Naive thymus-derived CD8-positive, alpha-beta T cell (primary cell): ENCODE measurements at regions not wholly inside any gene's neighbourhood (a gene's known extent, or its start where the extent isn't known, plus 50 kb on each side); places are given as distances from the start of the nearest gene placed in this dataset.
"Not testable (repeated sequence)": the region's sequence is repeated elsewhere in the genome, so short reads cannot be mapped to it uniquely, and the experiment has no call there.

ENCODE experiments used
- ATAC-seq, 2 donors: fragments of 150-1000 bp; cut with Tn5 transposase in 1 of 2; sonication (Bioruptor Pico), chemical (Tn5 transposase) in 1 of 2; 1 replicate in 1 of 2; 2 replicates in 1 of 2; pipeline ENCODE4 v1.10.0; 2021; ENCODE audit warnings: mild to moderate bottlenecking in 2 of 2, moderate library complexity in 2 of 2
- POLR2A ChIA-PET: fragments of 350-600 bp; sonication (Branson Sonifier 250); formaldehyde crosslinking; loops from one replicate; lab custom pipeline; 2021; ENCODE audit warnings: antibody characterized with exemption; lab: Charles Lee
- DNase-seq, 10 donors: peaks; one replicate each; pipeline versions ENCODE4 v3.0.0 to v3.0.0-alpha.2; 2020 to 2022
- H3K27ac Mint-ChIP-seq, 10 donors: one replicate each; pipeline ENCODE4 v1.8.0; 2020 to 2022; ENCODE audit warnings: mild to moderate bottlenecking in 10 of 10, mixed read lengths in 10 of 10, moderate library complexity in 4 of 10, inconsistent platforms in 1 of 10
- H3K27me3 Mint-ChIP-seq, 5 donors: one replicate each; pipeline ENCODE4 v1.8.0; 2021 to 2022; ENCODE audit warnings: mixed read lengths in 5 of 5
- H3K36me3 Mint-ChIP-seq, 3 donors: one replicate each; pipeline ENCODE4 v1.8.0; 2020 to 2022; ENCODE audit warnings: mixed read lengths in 3 of 3, mild to moderate bottlenecking in 2 of 3, inconsistent platforms in 1 of 3
- H3K4me1 Mint-ChIP-seq, 4 donors: one replicate each; pipeline ENCODE4 v1.8.0; 2021 to 2022; ENCODE audit warnings: mixed read lengths in 4 of 4
- H3K4me3 Mint-ChIP-seq, 10 donors: one replicate each; pipeline ENCODE4 v1.8.0; 2020 to 2022; ENCODE audit warnings: mild to moderate bottlenecking in 10 of 10, mixed read lengths in 10 of 10, moderate library complexity in 6 of 10, inconsistent platforms in 1 of 10
- H3K9me3 Mint-ChIP-seq, 9 donors: one replicate each; pipeline ENCODE4 v1.8.0; 2020 to 2022; ENCODE audit warnings: mixed read lengths in 9 of 9, mild to moderate bottlenecking in 3 of 9, inconsistent platforms in 1 of 9, moderate library complexity in 1 of 9

DNA sequence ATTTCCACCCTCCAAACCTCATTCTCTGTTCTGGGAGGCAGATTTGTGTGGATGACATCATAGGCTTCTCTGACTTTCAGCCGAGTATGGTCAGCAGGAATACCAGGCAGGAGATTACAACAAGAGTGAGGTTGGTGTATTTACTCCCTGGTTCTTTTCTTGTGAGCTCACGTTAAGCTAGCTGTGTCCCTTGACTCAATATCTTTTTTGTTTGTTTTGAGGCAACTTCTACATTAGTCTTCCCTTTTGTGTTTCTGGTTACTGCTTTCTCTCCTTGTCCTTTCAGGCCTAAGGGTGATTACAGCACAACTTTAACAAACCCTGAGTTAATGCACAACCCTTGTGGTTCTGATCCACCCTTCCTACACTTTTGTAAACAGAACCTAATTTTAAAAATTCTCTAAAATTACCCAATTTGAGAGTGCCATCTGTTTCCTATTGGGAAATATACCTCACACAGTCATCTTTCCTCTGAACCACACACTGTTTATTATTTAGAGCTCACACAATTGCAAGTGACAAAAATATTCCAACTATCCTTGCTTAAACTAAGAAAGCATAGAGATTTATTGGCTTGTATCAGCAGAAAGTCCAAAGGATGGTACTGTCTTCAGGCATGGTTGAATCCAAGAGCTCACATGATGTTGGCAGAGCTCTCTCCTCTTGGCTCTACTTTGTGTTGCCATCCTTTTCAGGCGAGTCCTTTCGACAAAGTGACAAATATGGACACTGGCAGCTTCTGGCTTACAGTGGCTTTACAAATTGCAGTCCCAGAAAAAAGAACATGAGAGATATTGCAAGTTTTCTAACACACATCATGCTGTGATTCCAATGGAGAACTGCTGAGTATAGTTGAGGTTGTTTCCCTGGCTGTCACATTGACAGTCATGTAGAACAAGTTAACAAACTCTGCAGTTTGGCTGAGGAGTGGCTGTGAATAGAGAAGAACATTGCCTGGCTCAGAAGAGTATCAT lies 150.5 kb upstream of the DDIT4L start:
- Mint-ChIP-seq H3K4me3 (no peak overlapping the region), H3K4me1 (no peaks in the 10 kb centered on the region), H3K9me3 (peaks cover 0 to 11% (median 5%) of the 10 kb centered on the region in 9 donors), H3K27me3 (peaks cover 0 to 4% (median under 1%) of the 10 kb centered on the region in 5 donors), H3K36me3 (no peaks in the 10 kb centered on the region), H3K27ac (no peak overlapping the region)
- POLR2A ChIA-PET = no interaction called here
- ATAC-seq (no peak), DNase-seq (no peak)

DNA sequence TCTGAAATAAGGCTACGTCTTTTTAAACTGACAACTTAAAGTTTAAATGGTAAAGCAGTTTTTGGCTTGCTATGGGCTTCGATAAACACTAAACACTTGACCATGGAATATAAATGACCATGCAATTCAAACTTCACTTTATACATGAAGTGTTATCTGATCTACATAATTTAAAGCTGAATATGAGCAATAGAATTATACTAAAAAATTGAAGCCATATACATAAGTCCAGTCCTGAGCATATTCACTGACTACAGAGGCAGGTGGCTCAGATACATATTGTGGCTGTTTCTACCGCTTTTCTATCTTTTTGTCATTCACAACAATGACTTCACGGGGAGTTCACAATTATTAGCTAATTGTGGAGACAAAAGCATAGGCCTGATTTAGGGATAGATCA lies 149.6 kb upstream of the DDIT4L start:
- ATAC-seq = no peak
- no peak for DNase-seq
- Mint-ChIP-seq H3K27ac (no peak overlapping the region), H3K9me3 (peaks cover 2 to 20% (median 12%) of the 10 kb centered on the region in 9 donors), H3K4me3 (no peak overlapping the region), H3K36me3 (peaks cover 0 to 2% (median 0%) of the 10 kb centered on the region in 3 donors), H3K27me3 (peaks cover 0 to 10% (median 2%) of the 10 kb centered on the region in 5 donors), H3K4me1 (no peaks in the 10 kb centered on the region)
- POLR2A ChIA-PET = no interaction called here

DNA sequence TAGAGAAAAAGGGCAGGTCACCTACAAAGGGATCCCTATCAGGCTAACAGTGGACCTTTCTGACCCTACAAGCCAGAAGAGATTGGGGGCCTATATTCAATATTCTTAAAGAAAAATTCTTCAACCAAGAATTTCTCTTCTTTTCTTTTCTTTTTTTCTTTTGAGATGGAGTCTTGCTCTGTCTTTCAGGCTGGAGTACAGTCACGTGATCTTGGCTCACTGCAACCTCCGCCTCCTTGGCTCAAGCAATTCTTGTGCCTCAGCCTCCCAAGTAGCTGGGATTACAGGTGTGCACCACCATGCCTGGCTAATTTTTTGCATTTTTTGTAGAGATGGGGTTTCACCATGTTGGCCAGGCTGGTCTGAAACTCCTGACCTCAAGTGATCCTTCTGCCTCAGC lies 143.2 kb upstream of the DDIT4L start:
- H3K36me3 Mint-ChIP-seq, ATAC-seq, POLR2A ChIA-PET, H3K4me3 Mint-ChIP-seq, DNase-seq, H3K4me1 Mint-ChIP-seq, H3K27ac Mint-ChIP-seq: not testable (repeated sequence)
- H3K27me3 Mint-ChIP-seq = peaks cover 1 to 56% (median 18%) of the 10 kb centered on the region in 5 donors
- peaks cover 2 to 39% (median 28%) of the 10 kb centered on the region in 9 donors for H3K9me3 Mint-ChIP-seq

DNA sequence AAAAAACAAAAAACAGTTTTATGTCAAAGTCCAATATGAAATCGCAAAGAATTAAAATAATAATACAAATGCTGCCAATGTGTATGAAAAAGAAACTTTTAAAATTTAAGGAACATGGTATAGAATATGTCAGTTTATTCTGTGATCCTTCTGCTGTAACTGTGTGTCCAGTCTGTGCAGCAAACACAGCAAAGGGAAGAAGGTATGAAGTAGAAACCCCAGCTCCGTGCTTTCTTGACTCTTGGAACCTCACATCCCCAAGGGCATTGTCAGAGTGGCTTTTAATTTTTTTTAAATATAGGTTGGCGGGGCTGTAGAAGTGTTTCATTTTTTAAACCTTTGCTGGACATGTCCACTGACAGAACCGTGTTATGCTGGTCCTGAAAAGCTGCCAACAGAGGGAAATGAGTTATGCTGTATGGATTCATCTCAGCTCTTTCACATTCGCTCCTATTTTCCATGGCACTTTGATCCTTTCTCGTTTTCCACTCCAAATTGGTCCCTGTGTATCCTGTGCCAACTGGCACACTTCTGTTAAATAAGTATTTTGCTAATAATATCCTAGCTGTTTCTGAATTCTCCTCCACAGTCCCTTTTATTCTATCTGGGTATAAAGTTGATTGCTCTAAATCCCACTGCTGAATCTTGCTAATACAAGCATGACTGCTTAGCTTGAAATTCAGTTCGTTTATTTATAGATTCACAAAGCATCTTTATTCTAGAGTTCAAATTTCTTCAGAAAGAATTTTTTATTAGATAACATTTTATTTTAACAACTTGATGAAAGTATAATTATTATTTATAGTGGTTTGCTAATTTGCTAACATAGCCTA lies 127.0 kb upstream of the DDIT4L start:
- Mint-ChIP-seq H3K9me3 (peaks cover 0 to 5% (median 0%) of the 10 kb centered on the region in 9 donors), H3K27ac (no peak overlapping the region), H3K36me3 (no peaks in the 10 kb centered on the region), H3K4me3 (no peak overlapping the region), H3K27me3 (peaks cover 4 to 9% (median 6%) of the 10 kb centered on the region in 5 donors), H3K4me1 (no peaks in the 10 kb centered on the region)
- ATAC-seq = no peak
- DNase-seq = no peak
- POLR2A ChIA-PET = no interaction called here

DNA sequence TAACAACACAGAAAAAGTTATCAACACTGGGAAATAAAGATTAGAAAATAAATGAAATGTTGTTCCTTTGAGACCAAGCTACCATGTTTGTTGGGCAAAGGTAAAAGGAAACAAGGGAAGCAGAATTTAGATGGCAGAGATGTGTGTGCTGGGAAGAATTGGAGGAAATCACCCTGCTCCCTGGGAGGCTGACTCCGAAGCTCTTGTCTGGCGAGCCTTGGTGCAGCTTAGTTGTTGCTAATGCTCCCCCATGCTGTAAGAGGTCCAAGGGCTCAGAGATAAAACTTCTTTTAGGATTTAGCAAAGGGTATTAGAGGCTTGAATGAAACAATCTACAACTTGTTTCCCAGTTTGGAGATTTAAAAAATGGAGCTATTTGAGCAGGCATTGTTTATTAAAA lies 123.8 kb upstream of the DDIT4L start:
- no peak for DNase-seq
- H3K9me3 Mint-ChIP-seq = peaks cover 0 to 2% (median 0%) of the 10 kb centered on the region in 9 donors
- no peaks in the 10 kb centered on the region for H3K4me1 Mint-ChIP-seq
- ATAC-seq = no peak
- no peaks in the 10 kb centered on the region for H3K36me3 Mint-ChIP-seq
- H3K4me3 Mint-ChIP-seq = no peak overlapping the region
- POLR2A ChIA-PET = no interaction called here
- peaks cover 2 to 9% (median 5%) of the 10 kb centered on the region in 5 donors for H3K27me3 Mint-ChIP-seq
- no peak overlapping the region for H3K27ac Mint-ChIP-seq

GRCh38 chr4:100312615-100313350 lies 122.5 kb upstream of the DDIT4L start:
- no peak overlapping the region for H3K27ac Mint-ChIP-seq

GRCh38 chr4:100311181-100311580 lies 120.9 kb upstream of the DDIT4L start:
- no peak overlapping the region for H3K4me3 Mint-ChIP-seq
- H3K9me3 Mint-ChIP-seq = peaks cover 0 to 2% (median 0%) of the 10 kb centered on the region in 9 donors
- no peaks in the 10 kb centered on the region for H3K4me1 Mint-ChIP-seq
- DNase-seq = no peak
- ATAC-seq = no peak
- no peaks in the 10 kb centered on the region for H3K36me3 Mint-ChIP-seq
- no peak overlapping the region for H3K27ac Mint-ChIP-seq
- POLR2A ChIA-PET = no interaction called here
- peaks cover 2 to 6% (median 4%) of the 10 kb centered on the region in 5 donors for H3K27me3 Mint-ChIP-seq

More at GRCh38 chr4:100312615-100313350, 122.5 kb upstream of the DDIT4L start:
- POLR2A ChIA-PET = no interaction called here
- DNase-seq = no peak
- Mint-ChIP-seq H3K36me3 (no peaks in the 10 kb centered on the region), H3K4me3 (no peak overlapping the region), H3K27me3 (peaks cover 2 to 9% (median 5%) of the 10 kb centered on the region in 5 donors), H3K4me1 (no peaks in the 10 kb centered on the region), H3K9me3 (peaks cover 0 to 2% (median 0%) of the 10 kb centered on the region in 9 donors)
- ATAC-seq = no peak

DNA sequence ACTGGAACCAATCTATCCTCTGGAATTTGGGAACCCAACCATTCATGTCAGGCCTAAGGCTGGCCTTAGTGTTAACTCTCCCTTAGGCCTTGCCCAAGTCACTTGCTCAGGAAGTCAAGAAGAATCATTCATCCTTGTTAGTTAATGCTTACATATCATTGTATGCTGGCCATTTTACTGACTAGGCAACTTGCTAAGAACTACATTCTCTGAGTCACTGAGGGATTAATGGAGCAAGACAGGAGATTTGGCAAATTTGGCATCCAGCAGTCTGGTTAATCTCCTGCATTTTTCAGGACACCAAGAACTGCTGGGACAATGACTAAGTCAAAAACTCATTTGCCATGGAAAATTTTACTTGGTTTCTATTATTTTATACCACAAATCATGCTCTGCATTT lies 115.8 kb upstream of the DDIT4L start:
- DNase-seq = no peak
- ATAC-seq = no peak
- no peak overlapping the region for H3K4me3 Mint-ChIP-seq
- no peak overlapping the region for H3K27ac Mint-ChIP-seq
- H3K9me3 Mint-ChIP-seq = no peaks in the 10 kb centered on the region
- no peaks in the 10 kb centered on the region for H3K36me3 Mint-ChIP-seq
- POLR2A ChIA-PET = no interaction called here
- H3K27me3 Mint-ChIP-seq = peaks cover 0 to 8% (median 0%) of the 10 kb centered on the region in 5 donors
- H3K4me1 Mint-ChIP-seq = no peaks in the 10 kb centered on the region

- H3K9me3 Mint-ChIP-seq = no peaks in the 10 kb centered on the region
- H3K4me1 Mint-ChIP-seq = no peaks in the 10 kb centered on the region
- H3K27ac Mint-ChIP-seq = no peak overlapping the region
- no peaks in the 10 kb centered on the region for H3K36me3 Mint-ChIP-seq
- DNase-seq (no peak), ATAC-seq (no peak)
- H3K27me3 Mint-ChIP-seq = peaks cover 0 to 8% (median 0%) of the 10 kb centered on the region in 5 donors
- H3K4me3 Mint-ChIP-seq = no peak overlapping the region
- POLR2A ChIA-PET = no interaction called here
Observed at GRCh38 chr4:100302061-100303026, 112.1 kb upstream of the DDIT4L start.

DNA sequence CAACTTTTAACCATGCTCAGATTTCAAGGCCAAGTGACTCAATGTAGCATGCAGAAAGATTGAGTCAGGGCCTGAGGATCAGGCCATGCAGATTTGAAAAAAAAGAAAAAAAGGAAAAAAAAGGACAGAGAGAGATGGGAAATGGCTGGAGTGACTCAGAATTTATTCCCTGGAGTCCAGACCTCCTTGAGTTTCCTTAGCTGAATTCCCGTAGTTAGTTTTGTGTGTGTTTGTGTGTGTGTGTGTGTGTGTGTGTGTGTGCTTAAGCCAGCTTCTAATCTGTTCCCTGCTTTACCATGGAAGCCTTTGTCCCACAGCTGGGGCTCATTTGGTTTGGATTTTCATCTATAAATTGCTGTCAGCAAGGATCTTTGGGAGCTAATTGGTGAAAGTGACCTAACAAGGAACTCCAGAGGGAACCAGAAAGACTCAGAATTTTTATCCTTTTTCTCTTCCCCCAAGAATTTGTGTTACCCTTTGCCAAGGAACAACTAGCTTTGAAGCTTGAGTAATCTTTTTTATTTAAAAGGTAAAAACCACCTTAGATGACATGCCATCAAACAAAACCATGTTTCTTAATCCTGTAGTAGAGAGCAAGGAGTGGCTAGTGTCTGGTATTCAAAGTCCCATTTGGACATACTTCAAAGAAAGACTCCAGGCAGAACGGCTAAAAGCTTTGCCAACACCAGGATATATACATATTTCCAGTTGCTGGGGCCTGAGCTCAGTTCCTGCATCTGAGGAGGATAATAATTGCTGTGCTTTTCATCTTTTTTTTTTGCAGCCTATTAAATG lies 109.0 kb upstream of the DDIT4L start:
- no peak for ATAC-seq
- Mint-ChIP-seq H3K4me1 (no peaks in the 10 kb centered on the region), H3K27ac (no peak overlapping the region), H3K9me3 (no peaks in the 10 kb centered on the region), H3K36me3 (no peaks in the 10 kb centered on the region), H3K4me3 (no peak overlapping the region), H3K27me3 (peaks cover 0 to 8% (median 0%) of the 10 kb centered on the region in 5 donors)
- POLR2A ChIA-PET = no interaction called here
- DNase-seq = no peak

DNA sequence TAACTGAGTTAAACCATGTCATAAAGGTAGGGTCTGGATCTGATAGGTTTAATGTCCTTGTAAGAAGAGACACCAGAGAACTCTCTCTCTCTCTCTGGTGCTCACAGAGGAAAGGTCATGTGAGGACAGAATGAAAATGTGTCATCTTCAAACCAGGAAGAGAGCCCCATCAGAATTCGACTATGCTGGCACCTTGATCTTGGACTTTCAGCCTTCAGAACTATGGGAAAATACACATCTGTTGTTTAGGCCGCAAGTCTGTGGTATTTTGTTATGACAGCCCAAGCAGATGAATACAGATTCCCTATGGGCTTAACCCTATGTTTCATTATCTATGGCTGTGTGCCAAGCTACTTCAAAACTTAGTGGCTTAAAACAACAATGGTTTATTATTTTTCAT lies 105.5 kb upstream of the DDIT4L start:
- POLR2A ChIA-PET = no interaction called here
- Mint-ChIP-seq H3K9me3 (no peaks in the 10 kb centered on the region), H3K4me3 (no peak overlapping the region), H3K4me1 (no peaks in the 10 kb centered on the region), H3K27ac (no peak overlapping the region), H3K27me3 (no peaks in the 10 kb centered on the region), H3K36me3 (no peaks in the 10 kb centered on the region)
- DNase-seq = no peak
- ATAC-seq = no peak
